Neural cell (in vitro differentiated cells): ENCODE measurements at regions not wholly inside any gene's neighbourhood (a gene's known extent, or its start where the extent isn't known, plus 50 kb on each side); places are given as distances from the start of the nearest gene placed in this dataset.

Source experiments
- EP300 ChIP-seq: fragments of 450-650 bp; conservative IDR thresholded peaks from 2 replicates; pipeline ENCODE4 v1.6.1; 2014; ENCODE audit warnings: antibody characterized with exemption, mild to moderate bottlenecking, moderate library complexity; ENCODE audit not compliant: poor library complexity, severe bottlenecking
- EZH2 ChIP-seq: fragments of 200-600, 300-800 bp; shearing (Covaris generic), sonication (generic); IDR thresholded peaks from 2 replicates; pipeline ENCODE4 v1.6.1; 2014; ENCODE audit warnings: antibody characterized with exemption, low read length, borderline replicate concordance, mild to moderate bottlenecking; ENCODE audit not compliant: insufficient read depth, poor library complexity, severe bottlenecking
- POLR2AphosphoS5 ChIP-seq: IDR thresholded peaks from 2 replicates; pipeline ENCODE4 v1.6.1; 2012
- TF ChIP-seq, protein P1 (sequence below): fragments of 450-650 bp; IDR thresholded peaks from 2 replicates; pipeline ENCODE4 v1.5.1; 2014; ENCODE audit warnings: antibody characterized with exemption, mild to moderate bottlenecking, moderate library complexity; ENCODE audit not compliant: poor library complexity, severe bottlenecking
- TF ChIP-seq, protein P2 (sequence below): IDR thresholded peaks from 2 replicates; pipeline ENCODE4 v1.6.1; 2012; ENCODE audit warnings: borderline replicate concordance

DNA sequence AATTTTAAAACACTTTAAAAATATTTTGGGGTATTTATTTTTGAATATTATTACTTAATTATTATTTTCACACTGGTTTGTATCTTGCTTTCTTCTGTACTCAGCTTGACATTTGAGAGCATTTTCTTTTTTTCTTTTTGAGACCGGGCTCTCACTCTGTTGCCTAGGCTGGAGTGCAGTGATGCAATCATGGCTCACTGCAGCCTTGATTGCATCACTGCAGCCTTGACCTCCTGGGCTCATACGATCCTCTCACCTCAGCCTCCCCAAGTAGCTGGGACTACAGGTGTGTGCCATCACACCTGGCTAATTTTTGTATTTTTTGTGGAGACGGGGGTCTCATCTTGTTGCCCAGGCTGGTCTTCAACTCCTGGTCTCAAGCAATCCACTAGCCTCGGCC lies 79.9 kb upstream of the DLX2 start:
- TF ChIP-seq, protein P1, sequence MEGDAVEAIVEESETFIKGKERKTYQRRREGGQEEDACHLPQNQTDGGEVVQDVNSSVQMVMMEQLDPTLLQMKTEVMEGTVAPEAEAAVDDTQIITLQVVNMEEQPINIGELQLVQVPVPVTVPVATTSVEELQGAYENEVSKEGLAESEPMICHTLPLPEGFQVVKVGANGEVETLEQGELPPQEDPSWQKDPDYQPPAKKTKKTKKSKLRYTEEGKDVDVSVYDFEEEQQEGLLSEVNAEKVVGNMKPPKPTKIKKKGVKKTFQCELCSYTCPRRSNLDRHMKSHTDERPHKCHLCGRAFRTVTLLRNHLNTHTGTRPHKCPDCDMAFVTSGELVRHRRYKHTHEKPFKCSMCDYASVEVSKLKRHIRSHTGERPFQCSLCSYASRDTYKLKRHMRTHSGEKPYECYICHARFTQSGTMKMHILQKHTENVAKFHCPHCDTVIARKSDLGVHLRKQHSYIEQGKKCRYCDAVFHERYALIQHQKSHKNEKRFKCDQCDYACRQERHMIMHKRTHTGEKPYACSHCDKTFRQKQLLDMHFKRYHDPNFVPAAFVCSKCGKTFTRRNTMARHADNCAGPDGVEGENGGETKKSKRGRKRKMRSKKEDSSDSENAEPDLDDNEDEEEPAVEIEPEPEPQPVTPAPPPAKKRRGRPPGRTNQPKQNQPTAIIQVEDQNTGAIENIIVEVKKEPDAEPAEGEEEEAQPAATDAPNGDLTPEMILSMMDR = no peak
- TF ChIP-seq EP300 = no peak
- no peak for TF ChIP-seq EZH2
- TF ChIP-seq, protein P2, sequence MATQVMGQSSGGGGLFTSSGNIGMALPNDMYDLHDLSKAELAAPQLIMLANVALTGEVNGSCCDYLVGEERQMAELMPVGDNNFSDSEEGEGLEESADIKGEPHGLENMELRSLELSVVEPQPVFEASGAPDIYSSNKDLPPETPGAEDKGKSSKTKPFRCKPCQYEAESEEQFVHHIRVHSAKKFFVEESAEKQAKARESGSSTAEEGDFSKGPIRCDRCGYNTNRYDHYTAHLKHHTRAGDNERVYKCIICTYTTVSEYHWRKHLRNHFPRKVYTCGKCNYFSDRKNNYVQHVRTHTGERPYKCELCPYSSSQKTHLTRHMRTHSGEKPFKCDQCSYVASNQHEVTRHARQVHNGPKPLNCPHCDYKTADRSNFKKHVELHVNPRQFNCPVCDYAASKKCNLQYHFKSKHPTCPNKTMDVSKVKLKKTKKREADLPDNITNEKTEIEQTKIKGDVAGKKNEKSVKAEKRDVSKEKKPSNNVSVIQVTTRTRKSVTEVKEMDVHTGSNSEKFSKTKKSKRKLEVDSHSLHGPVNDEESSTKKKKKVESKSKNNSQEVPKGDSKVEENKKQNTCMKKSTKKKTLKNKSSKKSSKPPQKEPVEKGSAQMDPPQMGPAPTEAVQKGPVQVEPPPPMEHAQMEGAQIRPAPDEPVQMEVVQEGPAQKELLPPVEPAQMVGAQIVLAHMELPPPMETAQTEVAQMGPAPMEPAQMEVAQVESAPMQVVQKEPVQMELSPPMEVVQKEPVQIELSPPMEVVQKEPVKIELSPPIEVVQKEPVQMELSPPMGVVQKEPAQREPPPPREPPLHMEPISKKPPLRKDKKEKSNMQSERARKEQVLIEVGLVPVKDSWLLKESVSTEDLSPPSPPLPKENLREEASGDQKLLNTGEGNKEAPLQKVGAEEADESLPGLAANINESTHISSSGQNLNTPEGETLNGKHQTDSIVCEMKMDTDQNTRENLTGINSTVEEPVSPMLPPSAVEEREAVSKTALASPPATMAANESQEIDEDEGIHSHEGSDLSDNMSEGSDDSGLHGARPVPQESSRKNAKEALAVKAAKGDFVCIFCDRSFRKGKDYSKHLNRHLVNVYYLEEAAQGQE = no peak
- no peak for TF ChIP-seq POLR2AphosphoS5
